GM12891 (cell line): ENCODE measurements at regions not wholly inside any gene's neighbourhood (a gene's known extent, or its start where the extent isn't known, plus 50 kb on each side); places are given as distances from the start of the nearest gene placed in this dataset.

Experiments
- POLR2A ChIP-seq: IDR thresholded peaks from 2 replicates; pipeline ENCODE4 v1.6.1; 2011; ENCODE audit warnings: low read depth, low read length, control low read depth
- POLR2AphosphoS5 ChIP-seq: IDR thresholded peaks from 2 replicates; pipeline ENCODE4 v1.6.1; 2011; ENCODE audit warnings: low read depth, low read length, control low read depth
- POU2F2 ChIP-seq: IDR thresholded peaks from 2 replicates; pipeline ENCODE4 v1.6.1; 2011; ENCODE audit warnings: low read depth, mild to moderate bottlenecking, control low read depth, low read length, moderate library complexity
- SPI1 ChIP-seq: IDR thresholded peaks from 2 replicates; pipeline ENCODE4 v1.6.1; 2011; ENCODE audit warnings: low read depth, low read length, control low read depth
- TAF1 ChIP-seq: IDR thresholded peaks from 2 replicates; pipeline ENCODE4 v1.6.1; 2011; ENCODE audit warnings: low read depth, low read length, control low read depth

GRCh38 chr3:127383656-127384179 is 95.9 kb upstream of the PRR20G start:
- TF ChIP-seq POLR2A, result no peak
- TF ChIP-seq SPI1, result no peak
- no peak for TF ChIP-seq TAF1
- no peak for TF ChIP-seq POU2F2
- TF ChIP-seq POLR2AphosphoS5, result no peak
